HG02852 (cell line): ENCODE measurements at regions not wholly inside any gene's neighbourhood (a gene's known extent, or its start where the extent isn't known, plus 50 kb on each side); places are given as distances from the start of the nearest gene placed in this dataset.
"Not testable (repeated sequence)": the region's sequence is repeated elsewhere in the genome, so short reads cannot be mapped to it uniquely, and the experiment has no call there.

ENCODE experiments used
- ATAC-seq: cut with Tn5 transposase; IDR thresholded peaks from one replicate; pipeline ENCODE4 v1.9.1; 2021; ENCODE audit warnings: mild to moderate bottlenecking, moderate library complexity; ENCODE audit not compliant: unreplicated experiment

GRCh38 chr5:51802551-51803184 lies 419.4 kb downstream of the ISL1 start:
- ATAC-seq = no peak

DNA sequence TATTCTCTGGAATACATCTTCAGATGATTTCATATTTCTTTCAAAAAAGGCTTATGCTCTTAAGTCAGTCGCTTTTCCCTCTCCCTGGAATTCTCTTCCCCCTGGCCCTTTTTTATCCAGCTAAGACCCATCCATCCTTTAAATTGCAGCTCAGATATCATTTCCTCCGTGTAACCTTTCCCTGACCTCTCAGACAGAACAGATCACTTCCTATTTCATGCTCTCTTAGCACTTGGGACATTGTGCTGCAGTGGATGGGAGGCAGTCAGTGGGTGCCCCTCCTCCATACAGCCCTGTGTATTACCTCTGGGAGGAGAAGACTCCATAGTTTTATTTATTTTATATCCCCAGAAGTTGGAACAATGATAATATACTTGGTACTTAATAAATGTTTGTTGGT lies 423.4 kb downstream of the ISL1 start:
- ATAC-seq = no peak

GRCh38 chr5:51810592-51810991 lies 427.3 kb downstream of the ISL1 start:
- no peak for ATAC-seq

GRCh38 chr5:51811883-51812471 lies 428.7 kb downstream of the ISL1 start:
- ATAC-seq = no peak

- ATAC-seq = not testable (repeated sequence)
These were observed 431.6 kb downstream of the ISL1 start for GRCh38 chr5:51814817-51815216.

- no peak for ATAC-seq
These were observed 433.2 kb downstream of the ISL1 start for GRCh38 chr5:51816427-51816826.

- ATAC-seq = no peak
These were observed 438.4 kb downstream of the ISL1 start for GRCh38 chr5:51821697-51822096.

DNA sequence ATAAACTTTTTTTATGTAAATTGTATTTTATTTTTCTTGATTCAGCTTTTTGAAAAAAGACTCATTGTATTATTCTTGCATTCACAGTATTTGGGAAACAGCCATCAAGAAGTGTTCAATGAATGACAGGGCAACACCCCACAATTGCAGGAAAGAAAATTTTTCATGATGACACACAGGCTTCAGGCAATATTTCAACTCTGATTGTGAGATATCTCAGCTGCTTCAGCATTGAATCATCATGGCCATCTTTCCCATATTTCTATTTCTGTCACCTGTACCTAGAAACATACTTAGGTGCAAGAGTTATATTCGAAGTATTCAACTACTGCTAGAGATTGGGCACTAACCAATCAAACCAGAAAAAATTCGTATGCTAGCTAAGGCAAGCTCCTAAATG lies 446.0 kb downstream of the ISL1 start:
- ATAC-seq = no peak

DNA sequence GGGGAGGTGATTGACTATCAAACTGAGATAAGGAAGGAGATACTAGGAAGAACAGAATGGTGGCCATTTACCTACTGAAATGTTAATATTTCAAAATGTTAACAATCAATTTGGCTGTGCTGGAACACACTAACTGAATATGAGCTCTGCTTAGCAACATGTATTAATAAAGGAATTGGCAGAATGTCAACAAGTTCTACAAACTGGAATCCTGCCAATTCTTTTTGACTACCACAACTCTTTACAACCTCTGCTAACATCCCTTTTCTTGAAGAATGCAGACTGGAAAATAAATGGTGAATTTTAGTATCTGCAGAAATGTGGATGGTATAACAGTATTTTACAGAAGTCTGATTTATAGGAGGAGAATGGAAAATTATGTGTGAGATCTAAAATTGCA lies 446.4 kb downstream of the ISL1 start:
- no peak for ATAC-seq

GRCh38 chr5:51832934-51833470 lies 449.8 kb downstream of the ISL1 start:
- no peak for ATAC-seq

DNA sequence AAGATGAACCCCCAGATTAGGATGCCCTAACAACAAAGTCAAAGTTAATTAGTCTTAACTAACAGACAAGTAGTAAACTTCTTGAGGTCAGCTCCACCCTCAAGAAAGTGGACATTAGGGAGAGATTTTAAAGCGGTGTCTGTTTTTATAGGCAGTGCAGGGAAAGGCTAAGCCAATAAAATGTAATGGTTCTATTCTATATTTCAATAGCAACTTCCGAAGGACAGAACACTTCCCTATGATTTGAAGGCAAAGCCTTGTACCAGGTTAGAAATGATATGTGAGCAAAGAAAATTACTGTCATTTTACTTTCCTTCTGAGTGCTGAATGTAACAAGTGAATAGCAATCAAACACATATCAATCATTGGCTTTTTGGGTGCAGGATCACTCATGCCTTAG lies 455.2 kb downstream of the ISL1 start:
- ATAC-seq = no peak

DNA sequence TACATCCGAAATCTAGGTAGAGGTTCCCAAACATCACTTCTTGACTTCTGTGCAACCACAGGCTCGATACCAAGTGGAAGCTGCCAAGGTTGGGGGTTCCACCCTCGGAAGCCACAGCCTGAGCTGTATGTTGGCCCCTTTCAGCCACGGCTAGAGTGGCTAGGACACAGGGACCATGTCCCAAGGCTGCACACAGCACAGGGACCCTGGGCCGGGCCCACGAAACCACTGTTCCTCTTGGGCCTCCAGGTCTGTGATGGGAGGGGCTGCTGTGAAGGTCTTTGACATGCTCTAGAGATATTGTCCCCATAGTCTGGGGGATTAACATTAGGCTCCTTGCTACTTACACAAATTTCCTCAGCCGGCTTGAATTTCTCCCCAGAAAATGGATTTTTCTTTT lies 460.6 kb downstream of the ISL1 start:
- no peak for ATAC-seq

GRCh38 chr5:51846015-51846414 lies 462.8 kb downstream of the ISL1 start:
- no peak for ATAC-seq

GRCh38 chr5:51859624-51860023 lies 476.4 kb downstream of the ISL1 start:
- ATAC-seq = no peak

- ATAC-seq = no peak
These were observed 477.3 kb downstream of the ISL1 start for GRCh38 chr5:51860532-51861018.

DNA sequence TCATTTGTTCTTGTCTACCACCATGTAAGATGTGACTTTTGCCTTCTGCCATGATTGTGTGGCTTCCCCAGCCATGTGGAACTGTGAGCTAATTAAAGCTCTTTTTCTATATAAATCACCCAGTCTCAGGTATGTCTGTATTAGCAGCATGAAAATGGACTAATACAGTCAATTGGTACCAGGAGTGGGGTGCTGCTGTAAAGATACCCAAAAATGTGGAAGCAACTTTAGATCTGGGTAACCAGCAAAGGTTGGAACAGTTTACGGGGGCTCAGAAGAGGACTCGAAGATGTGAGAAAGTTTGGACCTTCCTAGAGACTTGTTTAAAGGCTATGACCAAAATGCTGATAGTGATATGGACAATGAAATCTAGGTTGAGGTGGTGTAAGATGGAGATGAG lies 488.9 kb downstream of the ISL1 start:
- no peak for ATAC-seq

GRCh38 chr5:51881901-51882300 lies 498.7 kb downstream of the ISL1 start:
- no peak for ATAC-seq

- no peak for ATAC-seq
These were observed 499.4 kb downstream of the ISL1 start for GRCh38 chr5:51882647-51883046.

DNA sequence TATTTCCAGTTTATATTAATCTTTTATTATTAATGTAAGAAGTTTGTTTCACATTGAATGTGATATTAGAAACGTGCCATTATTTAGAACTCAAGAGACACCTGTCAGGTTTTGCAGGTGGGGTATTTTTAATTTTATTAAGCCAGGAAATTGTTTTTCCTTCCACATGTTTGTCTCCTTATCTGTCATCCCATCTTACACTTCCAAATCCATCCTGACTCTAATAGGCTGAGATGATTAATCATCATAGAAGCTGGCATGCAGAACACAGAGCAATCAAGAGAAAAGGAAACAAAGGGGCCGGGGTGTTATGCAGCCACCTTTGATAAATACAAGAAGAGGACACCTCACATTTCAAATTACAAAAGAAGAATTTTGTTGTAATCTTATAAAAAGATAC lies 506.5 kb downstream of the ISL1 start:
- no peak for ATAC-seq

DNA sequence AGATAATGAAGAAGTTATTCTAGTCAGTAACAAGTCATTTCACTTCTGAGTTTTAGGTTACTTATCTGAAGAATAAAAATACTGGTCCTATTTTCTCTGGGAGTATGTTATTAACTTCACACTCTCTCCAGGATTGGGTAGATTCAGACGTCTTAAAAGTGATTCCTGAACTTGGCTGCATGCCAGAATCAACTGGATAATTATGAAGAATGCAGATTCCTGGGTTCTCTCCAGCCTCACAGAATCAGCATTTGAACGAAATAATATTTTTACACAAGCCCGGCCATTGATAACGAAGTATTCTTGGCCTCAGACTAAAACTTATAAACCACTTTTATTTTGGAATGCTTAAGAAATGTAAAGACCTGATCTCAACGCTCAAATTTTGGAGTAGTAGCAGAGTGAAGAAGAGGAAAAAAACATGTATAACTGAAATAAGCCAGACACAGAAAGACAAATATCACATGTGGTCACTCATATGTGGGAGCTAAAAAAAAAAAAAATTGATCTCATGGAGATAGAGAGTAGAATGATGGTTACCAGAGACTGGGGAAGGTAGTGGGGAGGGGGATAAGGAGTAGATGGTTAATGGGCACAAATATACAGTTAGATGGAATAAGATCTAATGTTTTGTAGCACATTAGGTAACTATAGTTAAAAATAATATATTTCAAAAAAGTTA lies 507.3 kb downstream of the ISL1 start:
- no peak for ATAC-seq

- ATAC-seq = no peak
These were observed 509.4 kb downstream of the ISL1 start for GRCh38 chr5:51892680-51893079.

- no peak for ATAC-seq
These were observed 512.6 kb downstream of the ISL1 start for GRCh38 chr5:51895834-51896233.
